T-helper 1 cell treated with Interleukin-12 subunit alpha and Interleukin-12 subunit beta and Interleukin-4 antibody, amounts not matched to agents 30 ng/mL and 1 ng/mL, for 36 hours (primary cell): ENCODE measurements at regions not wholly inside any gene's neighbourhood (a gene's known extent, or its start where the extent isn't known, plus 50 kb on each side); places are given as distances from the start of the nearest gene placed in this dataset.

Experiments
- intact Hi-C: fragments of 100-400 bp; cut with micrococcal nuclease; formaldehyde crosslinking; loops from one replicate; pipeline ENCODE4 v1.15.1; 2024

DNA sequence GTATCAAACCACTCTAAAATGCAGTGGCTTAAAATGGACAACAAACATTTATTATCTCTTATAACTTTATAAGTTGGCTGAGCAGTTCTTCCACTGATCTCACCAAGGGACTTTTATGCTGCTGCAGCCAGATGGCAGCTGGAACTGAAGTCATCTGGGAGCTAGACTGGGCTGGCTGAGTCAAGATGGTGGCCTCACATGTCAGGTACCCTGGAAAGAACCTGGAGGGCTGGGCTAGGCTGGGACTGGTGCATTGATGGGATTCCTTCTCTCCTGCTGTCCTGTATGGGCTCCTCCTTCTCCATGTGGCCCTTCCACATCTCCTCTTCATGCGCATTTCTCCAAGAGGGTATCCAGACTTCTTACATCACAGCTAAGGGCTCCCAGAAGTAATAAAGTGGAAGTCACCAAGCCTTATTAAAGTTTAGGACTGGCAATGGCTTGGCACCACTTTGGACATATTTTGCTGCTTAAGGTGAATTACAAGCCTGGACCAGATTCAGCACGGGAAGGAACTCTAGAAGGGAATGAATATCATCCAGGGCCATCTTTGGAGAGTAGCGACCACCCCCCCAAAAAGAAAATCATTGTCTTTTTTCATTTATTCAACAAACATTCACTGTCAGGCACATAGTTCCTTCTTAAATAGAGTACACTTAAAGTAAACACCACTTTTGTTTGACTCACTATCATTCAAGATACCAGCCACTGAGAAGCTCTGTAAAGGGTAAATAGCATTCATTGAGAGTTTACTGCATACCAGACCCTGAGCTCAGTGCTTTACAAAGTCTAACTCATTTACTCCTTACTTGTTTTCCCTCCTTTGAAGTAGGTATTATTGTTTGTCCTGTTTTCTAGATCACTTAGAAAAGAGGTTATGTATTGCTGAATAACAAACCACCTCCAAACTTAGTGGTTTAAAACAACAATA is 138.0 kb downstream of the ZFP36L2 start:
- intact Hi-C loops, result no loop called here

DNA sequence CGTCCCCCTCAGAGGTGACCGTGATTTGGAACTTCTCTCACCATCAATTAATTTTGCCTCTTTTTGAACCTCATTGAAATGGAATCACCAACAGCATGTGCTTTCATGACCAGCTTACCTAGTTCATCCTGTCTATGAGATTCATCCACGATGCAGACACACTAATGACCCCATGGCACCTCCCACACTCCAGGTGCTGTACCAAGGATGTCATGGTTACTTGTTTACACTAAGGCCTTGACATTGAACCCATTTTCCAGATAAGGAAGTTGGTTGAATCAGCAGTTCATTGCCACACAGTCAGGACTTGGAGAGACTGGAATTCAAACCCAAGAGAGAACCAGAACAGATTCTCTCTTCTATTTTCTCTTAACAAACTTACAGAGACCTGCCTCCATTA is 139.0 kb downstream of the ZFP36L2 start:
- intact Hi-C loops, result no loop called here

DNA sequence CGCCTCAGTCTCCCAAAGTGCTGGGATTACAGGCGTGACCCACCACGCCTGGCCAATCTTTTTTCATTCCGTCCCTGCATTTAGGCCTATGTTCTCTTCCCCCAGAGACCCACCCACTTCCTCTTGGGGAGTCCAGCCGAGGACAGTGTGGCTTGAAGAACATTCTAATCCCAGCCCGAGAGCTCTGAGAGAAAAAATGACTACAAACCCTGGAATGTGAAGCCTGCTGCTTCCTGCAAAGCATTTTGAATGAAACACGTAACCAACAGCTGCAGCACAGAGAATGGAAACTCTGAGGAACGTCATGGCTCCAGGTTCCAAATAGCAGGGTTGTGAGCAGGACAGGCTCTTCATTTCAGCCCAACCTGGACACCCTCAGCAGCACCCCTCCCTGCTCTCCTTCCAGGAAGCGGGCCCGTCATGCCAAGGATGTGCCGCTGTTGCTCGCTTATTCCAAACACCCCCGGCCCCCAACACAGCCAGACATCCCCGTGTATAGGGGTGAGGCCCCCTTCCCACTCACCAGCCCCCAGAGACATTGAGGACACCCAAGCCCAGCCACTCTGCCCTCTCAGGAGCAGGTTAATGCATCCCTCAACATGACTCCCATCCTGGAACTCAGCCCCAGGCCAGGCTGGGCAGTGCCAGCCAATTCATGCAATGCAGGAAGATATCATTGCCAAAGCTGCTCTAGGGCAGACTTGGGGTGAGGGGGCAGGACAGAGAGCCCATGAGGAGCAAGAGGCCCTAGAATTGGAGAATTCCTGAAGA is 139.8 kb downstream of the ZFP36L2 start:
- intact Hi-C loops, result no loop called here

DNA sequence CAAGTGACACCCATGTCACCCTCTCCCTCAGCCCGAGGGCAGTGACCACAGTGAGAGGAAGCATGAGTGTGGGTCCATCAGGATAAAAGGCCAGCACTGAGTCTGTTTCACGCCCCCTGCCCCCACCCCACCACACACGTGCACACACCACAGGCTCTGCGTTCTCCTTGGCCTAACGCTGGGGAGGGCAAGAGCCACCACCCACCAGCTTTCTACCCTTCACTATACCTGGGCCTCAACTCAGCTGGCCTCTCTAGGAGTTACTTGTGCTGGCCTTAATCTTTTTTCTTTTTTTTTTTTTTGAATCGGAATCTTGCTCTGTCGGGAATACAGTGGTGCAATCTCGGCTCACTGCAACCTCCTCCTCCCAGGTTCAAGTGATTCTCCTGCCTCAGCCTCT is 140.5 kb downstream of the ZFP36L2 start:
- intact Hi-C loops, result no loop called here

DNA sequence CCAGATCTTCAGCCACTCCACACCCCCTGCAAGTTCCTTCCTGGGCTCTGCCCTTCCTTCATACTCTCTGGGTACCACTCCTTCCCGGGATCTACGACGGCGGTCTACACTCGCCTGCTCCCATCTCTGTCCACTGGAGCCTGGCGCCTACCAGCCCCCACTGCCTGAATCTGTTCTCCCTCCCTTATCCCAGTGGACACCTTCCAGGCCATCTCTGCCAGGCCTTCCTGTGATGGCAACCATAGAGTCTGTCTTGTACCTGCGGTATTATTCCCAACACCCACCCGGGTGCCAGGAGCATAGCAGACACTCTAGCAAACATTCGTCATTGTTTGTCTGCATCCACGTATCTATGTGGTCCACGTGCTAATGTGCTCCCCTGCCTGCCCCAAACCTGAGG is 140.9 kb downstream of the ZFP36L2 start:
- intact Hi-C loops, result no loop called here

DNA sequence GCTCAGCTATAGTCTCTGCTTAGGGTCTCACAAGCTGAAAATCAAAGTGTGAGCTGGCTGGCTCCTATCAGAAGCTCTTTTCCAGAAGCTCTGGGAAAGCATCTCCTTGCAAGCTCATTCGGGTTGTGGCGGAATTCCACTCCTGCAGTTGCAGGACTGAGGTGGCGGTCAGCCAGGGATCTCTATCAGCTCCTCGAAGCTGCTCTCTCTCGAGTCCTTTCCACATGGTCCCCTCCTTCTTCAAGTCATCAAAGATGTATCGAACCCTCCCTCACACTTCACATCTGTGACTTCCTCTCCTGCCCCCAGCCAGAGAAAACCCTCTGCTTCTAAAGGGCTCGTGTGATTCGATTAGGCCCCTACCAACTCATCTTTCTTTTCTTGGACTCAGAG is 141.7 kb downstream of the ZFP36L2 start:
- intact Hi-C loops, result no loop called here

DNA sequence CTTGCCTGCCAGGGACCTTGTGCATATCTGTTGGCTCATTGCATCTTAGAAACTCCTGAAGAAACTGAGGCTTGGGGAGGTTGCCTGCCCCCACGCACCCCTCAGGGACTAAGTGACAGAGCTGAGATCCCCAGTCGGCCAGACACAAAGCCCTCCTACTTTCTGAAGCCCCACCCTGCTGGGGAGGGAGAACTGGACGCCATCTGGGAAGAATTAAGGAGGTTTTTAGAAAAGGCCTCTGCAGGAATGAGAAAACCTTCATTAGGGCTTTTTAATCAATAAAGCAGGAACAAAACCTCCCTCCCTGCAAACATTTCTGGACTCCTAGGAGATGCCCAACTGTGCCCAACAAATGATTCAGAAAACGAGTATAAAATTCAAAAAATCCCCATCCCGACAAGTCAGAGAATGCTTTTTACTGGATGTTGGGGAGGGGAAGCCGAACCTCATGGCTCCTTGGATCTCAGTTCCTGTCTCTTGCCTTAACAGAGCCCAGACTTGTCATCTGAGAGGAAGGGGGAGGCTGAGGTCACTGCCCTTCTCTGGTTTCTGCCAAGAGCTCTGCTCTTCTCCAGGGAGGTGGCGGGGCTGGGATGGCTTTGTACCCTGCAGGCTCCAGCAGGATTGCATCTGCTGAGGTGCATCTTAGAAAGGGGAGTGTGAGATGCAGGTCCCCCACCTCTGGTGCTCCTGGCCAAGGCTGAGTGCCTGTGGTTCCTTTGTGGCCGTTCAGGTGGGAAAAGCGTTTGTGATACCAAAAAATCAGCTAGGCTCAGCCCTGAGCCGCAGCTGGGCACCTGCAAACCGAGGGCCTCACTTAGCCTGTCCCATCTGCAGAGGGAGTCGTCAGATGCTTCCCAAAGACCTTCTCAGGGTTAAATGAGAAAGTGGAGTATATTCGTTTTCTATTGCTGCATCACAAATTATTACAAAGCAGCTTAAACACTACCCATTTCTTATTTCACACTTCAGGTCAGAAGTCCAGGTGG is 142.4 kb downstream of the ZFP36L2 start:
- intact Hi-C loops, result no loop called here

DNA sequence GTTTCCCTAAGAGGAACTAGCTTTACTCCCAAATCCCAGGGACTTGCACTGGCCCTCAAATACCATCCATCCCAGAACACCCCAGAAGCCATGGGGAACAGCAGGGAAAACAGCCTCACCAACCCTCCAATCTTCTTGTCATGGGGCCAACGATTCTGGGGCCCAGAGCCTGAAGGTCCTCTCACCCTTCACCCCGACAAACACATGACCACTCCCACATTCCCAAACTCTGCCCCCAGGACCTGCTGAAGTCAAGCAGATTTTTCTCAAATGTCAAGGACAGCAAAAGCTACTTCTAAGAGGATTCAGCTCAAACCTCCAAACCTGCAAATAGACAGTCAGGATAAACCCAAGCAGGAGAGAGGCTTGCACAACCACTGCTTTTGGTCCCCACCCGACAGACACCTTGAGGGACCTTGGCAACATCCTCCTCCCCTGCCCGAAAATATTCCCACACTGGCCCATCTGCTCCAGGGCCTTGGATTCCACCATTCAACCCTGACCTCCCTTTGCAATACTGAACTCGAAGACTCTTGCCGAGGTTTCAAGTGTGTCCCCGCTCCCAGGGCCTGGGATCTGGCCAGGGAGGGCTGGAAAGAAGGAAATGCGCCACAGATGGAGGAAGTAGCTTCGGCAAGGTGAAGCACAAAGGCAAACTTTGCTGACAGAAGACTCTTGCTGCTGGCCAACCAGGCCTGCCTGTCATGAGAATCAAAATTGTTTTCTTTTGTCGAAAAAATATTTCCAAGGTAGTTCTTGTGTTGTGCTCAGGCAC is 143.3 kb downstream of the ZFP36L2 start:
- intact Hi-C loops, result no loop called here

DNA sequence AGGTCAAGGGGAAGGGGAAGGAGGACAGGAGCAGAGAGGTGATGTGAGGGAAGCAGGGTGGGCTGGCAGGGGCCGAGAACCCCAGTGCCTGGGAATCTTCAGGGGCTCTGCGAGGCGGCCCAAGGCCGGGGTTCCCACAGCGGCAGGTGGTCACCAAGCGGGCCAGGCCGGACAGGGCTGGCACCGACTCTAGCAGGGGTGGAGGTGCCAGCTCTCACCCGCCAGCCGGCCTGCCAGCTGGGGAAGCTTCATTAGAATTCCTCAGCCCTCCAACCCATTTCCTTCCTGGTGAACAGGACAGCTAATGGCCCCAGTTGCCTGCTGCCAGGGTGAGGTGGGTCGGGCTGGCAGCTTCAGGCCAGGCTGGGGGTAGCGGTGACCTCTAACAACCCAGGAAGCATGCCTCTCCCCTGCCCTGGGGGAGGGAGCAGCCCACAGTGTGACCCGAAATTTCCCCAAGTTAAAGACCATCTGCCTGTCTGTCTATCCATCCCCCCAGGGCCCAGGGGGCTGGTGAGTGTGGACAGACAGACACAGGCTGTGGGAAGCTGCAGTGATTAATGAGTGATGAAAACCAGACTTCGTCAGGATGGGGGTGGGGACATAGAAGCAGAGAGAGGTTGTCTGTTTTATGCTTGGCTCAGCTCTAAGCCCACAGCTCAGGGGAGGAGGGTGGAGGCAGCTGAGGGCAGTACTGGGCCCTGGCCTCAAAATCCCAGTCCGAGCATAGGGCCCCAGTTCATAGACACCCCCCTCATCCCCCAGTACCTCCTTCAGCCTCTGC is 144.1 kb downstream of the ZFP36L2 start:
- intact Hi-C loops, result no loop called here

DNA sequence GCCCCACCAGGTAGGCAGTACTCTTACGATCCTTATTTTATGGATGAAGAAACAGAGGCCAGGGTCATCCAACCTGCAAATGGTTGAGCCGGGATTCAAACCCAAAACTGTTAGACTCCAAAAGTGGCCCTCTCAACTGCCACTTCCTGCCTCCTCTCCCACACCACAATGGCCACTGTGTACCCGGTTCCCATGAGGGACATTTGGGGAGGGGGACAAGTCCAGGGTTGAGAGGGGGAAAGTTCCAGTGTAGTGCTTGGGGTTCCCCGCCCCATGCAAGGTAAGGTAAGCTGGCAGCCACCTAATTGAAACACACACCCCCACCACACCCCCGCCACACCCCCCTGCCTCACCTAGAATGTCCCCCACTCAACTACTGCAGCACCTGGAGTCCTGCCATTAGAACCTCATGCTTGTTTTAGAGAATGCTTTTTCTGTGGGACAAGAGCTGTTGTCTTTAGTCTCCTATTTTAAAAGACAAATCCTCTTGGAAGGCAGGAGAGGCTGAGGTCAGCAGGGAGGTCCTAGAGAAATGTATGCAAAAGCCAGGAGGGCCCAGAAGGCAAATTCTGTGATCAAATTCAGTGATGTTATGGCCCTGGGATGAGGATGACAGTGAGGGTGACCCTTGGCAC is 145.2 kb downstream of the ZFP36L2 start:
- intact Hi-C loops, result no loop called here

DNA sequence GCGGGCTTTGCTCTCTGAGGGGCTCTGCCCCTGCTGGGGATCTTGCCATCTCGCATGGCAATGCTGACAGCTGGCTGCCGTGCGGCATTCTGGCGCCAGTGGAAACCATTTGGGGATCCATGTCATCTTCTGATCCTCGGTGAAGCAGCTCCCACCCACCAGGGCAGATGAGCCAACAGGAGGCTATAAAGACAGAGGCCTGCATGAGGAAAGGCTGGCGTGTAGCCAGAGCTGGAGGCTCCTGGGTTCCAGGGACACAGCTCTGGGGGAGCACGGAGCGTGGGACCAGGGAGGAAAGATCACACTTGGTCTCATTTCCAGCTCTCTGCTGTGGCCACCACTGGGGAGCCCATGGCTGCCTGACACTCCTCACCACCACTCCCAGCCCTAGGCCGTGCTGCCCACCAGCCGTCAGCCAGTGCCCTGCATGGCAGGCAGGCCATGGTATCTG is 145.8 kb downstream of the ZFP36L2 start:
- intact Hi-C loops, result no loop called here

DNA sequence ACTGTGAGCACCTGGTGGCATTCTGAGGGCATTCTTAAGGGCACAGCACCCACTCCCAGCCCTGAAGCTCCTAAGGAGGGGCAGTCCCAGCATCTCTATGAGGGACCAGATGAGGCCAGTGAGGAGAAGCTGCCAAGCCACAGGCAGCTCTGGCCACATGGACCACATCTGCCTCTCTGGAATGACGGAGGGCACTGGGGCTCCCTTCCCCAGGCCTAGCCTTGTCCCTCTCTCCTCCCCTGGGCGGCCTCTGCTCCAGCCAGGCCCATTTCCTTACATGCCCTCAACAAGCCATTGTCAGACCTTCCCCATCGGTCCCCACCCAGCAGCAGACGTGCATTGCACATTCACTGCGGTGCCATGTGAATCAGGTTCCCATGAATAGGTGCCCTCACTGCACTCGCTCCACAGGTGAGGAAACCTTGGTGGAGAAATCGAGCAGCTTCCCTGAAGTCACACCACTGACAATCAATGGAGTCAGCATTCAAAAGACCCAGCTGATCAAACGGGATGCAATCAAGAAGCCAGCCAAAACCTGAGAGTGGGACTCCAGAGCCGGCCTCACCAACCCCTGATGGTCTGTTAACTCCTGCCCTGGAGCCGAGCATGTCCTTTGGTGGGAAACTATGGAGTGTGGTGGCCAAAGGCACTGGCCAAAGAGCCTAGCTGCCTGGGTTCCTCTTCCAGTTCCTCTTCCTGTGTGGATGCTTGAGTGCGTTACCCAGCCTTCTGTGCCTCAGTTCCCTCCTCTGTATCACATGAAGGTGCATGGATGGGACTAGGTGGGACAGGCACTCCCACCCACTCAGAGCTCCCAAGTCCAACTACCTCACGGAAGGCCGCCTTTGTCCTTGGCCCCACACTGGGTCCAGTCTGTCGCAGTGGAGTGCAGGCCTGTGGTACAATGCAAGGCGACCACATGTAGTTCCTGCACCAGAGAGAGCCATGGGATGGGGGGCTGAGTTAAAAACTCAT is 147.3 kb downstream of the ZFP36L2 start:
- intact Hi-C loops, result no loop called here

DNA sequence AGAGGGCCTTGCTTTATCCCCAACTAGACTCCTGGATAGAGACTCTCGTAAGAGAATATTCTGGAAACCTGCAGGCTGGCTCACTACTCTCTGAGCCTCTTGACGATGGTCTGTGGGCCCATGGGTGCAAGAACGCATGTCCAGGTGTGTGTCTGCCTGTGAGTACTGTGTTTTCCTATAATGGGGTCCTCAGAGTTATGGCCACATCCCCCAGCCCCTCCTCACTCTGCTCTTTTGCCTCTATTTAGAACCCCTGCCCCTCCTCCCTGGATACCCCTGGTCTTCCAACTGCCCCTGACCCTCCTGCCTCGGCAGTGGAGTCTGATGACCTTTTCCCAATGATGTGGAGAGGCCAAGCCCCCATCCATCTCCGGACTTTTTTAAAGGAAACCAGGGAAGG is 148.1 kb downstream of the ZFP36L2 start:
- intact Hi-C loops, result no loop called here

DNA sequence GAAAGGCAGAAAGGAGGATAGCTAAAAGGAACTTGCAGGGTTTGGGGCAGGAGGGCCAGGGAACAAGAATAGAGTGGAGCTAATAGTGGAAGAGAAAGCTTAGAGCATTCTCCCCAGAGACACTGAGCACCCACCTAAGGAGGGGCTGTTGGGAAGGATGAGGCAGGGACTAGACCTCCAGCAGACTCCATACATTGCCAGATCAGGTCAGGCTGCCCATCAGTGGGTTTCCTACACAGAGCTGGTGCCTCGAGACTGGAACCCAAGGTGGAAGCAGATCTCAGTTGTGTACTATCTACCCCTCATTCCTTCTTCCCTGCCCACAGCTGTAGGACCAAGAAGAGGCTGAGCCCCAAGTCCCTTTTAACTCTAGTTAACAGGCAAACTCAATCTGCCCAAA is 148.5 kb downstream of the ZFP36L2 start:
- intact Hi-C loops, result no loop called here

DNA sequence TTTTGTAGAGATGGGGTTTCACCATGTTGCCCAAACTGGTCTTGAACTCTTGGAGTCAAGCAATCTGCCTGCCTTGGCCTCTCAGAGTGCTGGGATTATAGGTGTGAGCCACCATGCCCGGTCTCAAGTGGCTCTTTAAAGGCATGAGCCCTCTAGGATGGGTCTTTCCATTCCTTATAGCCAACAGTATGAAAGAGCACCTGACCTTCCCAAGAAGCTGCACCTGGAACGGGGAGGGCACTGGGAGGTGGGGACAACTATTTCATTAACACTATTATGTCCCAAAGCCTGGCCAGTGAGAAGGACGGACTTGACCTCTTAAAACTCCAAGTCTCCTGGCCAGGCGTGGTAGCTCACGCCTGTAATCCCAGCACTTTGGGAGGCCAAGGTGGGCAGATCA is 149.7 kb downstream of the ZFP36L2 start:
- intact Hi-C loops, result no loop called here

DNA sequence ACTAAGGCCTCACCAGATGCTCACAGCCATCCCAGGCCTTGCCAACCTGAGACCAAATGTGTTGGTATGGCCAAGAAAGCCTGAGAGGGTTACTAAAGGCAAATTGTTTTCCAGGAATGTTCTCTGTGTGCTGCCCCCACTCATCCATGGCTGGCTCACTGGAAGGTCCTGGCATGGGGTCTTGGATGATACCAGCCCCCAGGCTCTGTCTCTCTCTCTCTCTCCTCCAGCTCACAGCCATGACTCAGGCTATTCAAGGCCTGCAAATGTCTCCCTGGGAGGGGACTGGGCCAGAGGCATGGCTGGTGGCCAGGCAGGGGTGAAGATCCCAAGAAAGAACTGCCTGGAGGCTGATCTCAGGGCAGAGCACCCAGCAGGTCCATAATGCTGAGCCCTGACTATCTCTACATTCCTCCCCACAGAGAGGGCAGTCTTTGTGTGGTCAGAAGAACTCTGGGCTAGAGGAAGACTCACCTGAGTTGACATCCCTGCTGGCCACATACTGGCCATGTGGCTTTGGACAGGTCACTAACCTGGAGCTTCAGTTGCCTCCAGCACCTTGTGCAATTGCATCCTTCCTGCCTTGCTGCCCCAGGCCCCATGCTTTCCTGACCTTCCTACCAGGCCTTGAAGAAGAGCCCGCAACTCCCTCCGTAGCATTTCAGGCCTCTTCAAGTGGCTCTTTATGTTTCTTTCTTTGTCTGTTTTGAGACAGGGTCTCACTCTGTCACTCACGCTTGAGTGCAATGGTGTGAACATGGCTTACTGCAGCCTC is 150.4 kb downstream of the ZFP36L2 start:
- intact Hi-C loops, result no loop called here

DNA sequence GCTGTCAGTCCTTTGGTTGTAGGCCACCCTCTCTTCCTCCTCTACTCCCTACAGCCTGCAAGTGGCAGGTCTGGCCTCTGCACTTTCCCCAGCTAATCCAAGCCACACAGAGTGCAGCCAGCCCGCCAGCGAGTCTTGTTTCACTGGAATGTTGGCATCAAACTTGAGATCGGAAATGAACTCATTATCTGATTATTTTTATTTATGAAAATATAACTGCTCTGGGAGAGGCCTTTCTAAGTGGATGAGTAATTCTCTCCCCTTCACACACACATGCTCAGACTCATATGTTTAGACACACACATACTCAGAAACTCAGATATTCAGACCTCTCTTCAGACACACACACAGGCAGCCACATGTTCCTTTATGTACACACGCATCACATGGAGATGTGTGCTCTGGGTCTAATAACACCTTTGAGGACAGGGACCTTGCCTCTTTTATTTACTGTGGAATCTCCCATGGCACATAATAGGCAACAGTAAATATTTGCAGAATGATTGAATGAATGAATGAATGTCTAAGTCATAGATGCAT is 151.3 kb downstream of the ZFP36L2 start:
- intact Hi-C loops, result no loop called here
